Kidney tubule cell (primary cell): ENCODE measurements at regions not wholly inside any gene's neighbourhood (a gene's known extent, or its start where the extent isn't known, plus 50 kb on each side); places are given as distances from the start of the nearest gene placed in this dataset.
"Not testable (repeated sequence)": the region's sequence is repeated elsewhere in the genome, so short reads cannot be mapped to it uniquely, and the experiment has no call there.

Experiments
- DNase-seq: peaks from one replicate; pipeline ENCODE4 v3.0.0-alpha.2; 2018; ENCODE audit warnings: low spot score

GRCh38 chr9:90979639-90980038, 178.0 kb downstream of the SYK start:
- DNase-seq: no peak

- DNase-seq: no peak
Observed at GRCh38 chr9:90981726-90982125, 180.1 kb downstream of the SYK start.

- DNase-seq: no peak
Observed at GRCh38 chr9:90983394-90983793, 181.8 kb downstream of the SYK start.

GRCh38 chr9:90985631-90986030, 184.0 kb downstream of the SYK start:
- peak; percentile 61 for DNase-seq

GRCh38 chr9:90986161-90986560, 184.5 kb downstream of the SYK start:
- peak; percentile 73 for DNase-seq

- DNase-seq: no peak
Observed at GRCh38 chr9:90987566-90987965, 185.9 kb downstream of the SYK start.

- DNase-seq: peak; percentile 33
Observed at GRCh38 chr9:90988318-90988717, 186.7 kb downstream of the SYK start.

GRCh38 chr9:90991953-90992352, 190.3 kb downstream of the SYK start:
- DNase-seq: peak; percentile 37

- no peak for DNase-seq
Observed at GRCh38 chr9:90995516-90995915, 193.9 kb downstream of the SYK start.

- DNase-seq: no peak
Observed at GRCh38 chr9:90996154-90997065, 194.8 kb downstream of the SYK start.

- no peak for DNase-seq
Observed at GRCh38 chr9:90998573-90998972, 197.0 kb downstream of the SYK start.

- DNase-seq: no peak
Observed at GRCh38 chr9:90999425-91000397, 198.1 kb downstream of the SYK start.

- DNase-seq: peak; percentile 98
Observed at GRCh38 chr9:91001146-91001611, 199.6 kb downstream of the SYK start.

- DNase-seq: no peak
Observed at GRCh38 chr9:91004484-91004883, 202.9 kb downstream of the SYK start.

- no peak for DNase-seq
Observed at GRCh38 chr9:91004992-91005391, 203.4 kb downstream of the SYK start.

GRCh38 chr9:91006046-91006445, 204.4 kb downstream of the SYK start:
- DNase-seq: no peak

- no peak for DNase-seq
Observed at GRCh38 chr9:91008568-91008967, 206.9 kb downstream of the SYK start.

- DNase-seq: no peak
Observed at GRCh38 chr9:91011891-91012290, 210.3 kb downstream of the SYK start.

- no peak for DNase-seq
Observed at GRCh38 chr9:91012933-91013841, 211.6 kb downstream of the SYK start.

GRCh38 chr9:91017245-91017644, 215.6 kb downstream of the SYK start:
- DNase-seq: no peak

GRCh38 chr9:91019871-91020270, 218.3 kb downstream of the SYK start:
- DNase-seq: not testable (repeated sequence)

GRCh38 chr9:91021656-91022055, 220.0 kb downstream of the SYK start:
- DNase-seq: not testable (repeated sequence)
